NCI-H2196 treated with DMSO at 0.1 percent for 48 hours (cell line): ENCODE measurements at regions not wholly inside any gene's neighbourhood (a gene's known extent, or its start where the extent isn't known, plus 50 kb on each side); places are given as distances from the start of the nearest gene placed in this dataset.

Experiments
- DNase-seq: peaks from one replicate; lab custom pipeline; 2025; ENCODE audit not compliant: unreplicated experiment; lab: John Stamatoyannopoulos, UW

- DNase-seq, result no peak
Observed at GRCh38 chr9:20200581-20200980, 411.7 kb upstream of the SLC24A2 start.

GRCh38 chr9:20199111-20199510 is 410.3 kb upstream of the SLC24A2 start:
- DNase-seq, result no peak

DNA sequence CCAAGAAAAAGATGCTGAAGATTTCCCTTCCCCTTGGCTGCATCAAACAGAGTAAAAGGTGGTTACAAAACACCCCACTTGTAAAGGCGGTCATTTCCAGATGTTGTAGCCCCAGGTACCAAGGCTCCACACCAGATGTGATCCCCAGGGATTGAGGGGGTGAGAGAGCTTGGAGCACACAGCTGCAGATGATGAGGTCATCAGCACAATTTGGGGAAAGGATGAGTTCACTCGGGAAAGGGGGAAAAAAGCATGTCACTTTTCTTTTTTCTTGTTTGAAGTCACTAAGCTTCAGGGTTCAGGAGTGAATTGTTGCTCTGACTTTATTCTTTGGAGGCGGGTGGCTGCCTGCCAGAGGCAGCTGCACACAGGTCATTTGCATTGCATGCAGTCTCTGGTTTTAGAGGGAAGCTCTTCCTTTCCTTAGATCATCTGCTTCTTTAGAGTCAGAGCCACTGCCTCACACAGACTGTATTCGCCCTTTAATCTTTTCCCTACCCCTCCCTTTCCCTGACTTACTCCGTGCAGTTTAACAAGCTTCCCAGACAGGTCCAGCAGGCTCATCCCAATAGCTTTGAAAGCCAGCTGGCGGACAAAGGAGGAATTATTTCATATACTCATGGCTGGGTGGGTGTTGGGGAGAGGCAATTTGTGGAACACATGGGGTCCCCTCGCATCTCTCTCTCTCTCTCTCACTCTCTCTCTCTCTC is 409.3 kb upstream of the SLC24A2 start:
- DNase-seq, result no peak

DNA sequence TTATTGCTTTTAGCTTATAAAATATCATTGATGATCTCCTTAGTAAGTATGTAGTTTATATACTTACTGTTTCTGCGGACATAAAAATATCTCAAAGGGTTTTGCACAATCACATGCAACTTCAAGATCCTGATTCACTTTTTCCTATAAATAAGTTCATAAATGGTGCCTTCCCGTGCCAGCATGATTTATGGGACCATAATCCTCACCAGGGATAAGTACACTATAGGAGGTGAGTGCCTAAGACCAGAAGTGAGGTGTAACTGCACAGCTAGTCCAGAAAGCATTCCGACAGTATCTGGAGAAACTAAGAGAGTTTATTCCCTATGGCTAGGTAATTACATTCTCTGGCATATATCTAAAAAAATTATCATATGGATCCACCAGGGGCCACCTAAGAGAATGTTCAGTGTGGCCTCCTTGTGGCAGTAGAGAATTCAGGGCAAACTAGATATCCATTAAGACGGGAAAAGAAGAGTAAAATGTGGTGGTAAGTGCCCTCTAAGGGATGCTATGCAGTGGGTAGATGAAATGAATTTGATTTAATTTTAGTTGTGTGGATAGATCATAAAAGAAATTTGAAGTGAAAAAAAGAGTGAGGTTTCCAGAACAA is 402.5 kb upstream of the SLC24A2 start:
- DNase-seq, result no peak

DNA sequence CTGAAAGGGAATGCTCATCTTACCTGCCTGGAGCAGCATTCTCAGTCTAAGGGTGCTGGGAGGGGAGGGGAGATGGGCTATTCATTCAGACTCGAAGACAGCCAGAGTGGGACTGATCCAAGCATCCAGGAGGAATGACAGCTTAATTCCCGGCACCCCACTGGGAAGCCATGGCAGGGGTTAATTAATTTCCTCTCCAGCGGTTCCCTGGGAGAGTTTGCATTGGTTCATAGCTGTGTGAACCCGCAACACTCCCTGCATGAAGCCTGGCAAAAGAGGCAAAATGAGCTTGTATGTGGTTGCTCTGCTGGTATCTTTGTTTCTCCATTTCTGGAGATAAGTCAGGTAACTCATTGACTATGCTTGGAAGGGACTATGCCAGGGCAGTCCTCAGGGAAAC is 401.0 kb upstream of the SLC24A2 start:
- DNase-seq, result no peak

DNA sequence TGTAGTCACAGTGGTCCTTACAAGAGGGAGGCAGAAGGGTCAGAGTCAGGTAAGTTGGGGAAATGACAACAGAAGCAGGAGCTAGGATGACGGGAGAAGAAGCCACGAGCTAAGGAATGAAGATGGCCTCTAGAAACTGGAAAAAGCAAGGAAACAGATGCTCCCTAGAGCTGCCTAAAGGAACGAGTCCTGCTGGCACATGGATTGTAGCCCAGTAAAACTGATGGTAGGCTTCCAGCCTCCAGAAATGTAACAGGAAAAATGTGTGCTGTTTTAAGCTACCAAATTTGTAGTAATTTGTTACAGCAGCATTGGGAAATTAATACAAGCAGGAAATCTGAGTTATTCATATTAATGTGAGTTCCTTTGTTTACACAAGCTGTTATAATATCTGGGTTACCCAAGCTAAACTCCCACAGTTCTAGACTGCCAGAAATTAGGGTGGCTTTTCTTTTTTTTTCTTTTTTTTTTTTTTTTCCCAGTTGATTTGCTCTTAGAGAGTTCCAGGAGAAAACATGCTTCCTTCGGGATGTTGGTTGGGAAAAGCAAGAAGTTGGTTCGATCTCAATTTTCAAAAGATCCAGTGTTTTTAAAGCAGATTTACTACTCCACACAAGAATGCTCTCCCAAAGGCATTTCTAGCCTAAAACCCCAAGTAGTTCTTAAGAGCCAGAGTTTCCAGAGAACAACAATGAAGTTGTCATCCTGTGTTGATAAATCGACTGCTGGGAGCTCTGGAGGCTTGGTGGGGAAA is 400.0 kb upstream of the SLC24A2 start:
- no peak for DNase-seq

DNA sequence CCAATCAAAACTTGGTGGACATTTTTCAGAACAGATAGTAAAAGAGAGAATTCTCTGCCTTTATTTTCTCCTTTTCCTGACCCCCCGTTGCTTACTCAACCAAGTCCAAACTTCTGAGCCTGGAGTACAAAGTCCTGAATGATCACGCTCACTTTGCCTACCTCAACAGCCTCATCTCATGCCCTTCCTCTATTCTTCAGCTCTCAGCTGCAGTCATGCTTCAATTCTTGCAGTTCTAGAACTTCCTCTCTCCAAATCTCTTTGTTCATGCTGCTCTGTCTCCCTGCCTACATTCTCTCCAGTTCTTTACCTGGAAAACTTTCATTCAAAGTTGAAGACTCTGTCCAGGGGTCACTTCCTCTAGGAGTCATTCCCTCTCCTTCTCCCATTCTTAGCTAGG is 398.5 kb upstream of the SLC24A2 start:
- DNase-seq, result no peak

GRCh38 chr9:20186823-20187222 is 398.0 kb upstream of the SLC24A2 start:
- no peak for DNase-seq

DNA sequence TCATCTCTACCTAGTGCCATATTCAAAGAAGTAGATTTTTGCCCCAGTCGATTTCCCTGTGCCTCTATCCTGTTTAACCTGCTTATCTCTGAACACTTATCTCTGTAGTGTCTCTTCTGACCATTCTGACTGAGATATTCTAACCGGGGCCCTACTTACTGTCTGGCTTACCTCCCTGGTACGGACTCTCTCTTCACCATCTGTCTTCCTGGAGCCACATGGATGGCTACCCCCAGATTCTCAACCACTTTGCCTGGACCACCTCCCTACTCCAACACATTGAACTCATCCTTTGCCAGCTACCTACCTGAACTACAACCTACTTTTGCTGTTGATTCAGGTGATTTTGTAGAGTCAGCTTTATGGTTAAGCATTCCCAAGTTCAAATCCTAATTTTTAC is 397.4 kb upstream of the SLC24A2 start:
- DNase-seq, result no peak

DNA sequence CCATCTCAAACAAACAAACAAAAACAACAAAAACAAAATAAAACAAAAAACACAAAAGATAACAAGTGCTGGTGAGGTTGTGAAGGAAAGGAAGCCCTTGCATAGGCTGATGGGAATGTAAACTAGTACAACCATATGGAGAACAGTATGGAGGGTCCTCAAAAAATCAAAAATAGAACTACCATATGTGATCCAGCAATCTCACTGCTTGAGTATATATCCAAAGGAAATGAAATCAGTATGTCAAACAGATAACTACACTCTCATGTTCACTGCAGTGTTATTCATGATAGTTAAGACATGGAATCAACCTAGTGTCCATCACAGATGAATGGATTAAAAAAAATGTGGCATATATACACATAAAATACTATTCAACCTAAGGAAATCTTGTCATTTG is 395.7 kb upstream of the SLC24A2 start:
- no peak for DNase-seq

DNA sequence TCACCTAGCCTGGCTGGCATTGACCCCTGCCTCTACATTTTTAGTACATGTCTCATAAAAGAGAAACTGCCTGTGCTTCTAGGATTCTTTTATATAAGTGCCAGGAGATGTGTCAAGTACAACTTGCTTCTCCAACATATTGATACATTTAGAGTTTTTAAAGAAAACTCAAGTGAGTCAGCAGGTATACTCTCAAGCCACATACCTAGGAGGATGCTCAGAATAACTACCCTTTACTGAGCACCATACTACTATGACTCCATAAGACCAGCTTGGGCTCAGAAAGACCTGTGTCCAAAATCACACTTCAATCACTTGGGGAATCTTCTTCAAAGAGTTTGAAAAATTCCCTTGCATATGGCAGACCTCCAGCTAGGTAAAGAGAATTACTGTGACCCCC is 389.8 kb upstream of the SLC24A2 start:
- DNase-seq, result no peak

- DNase-seq, result no peak
Observed at GRCh38 chr9:20178197-20178596, 389.4 kb upstream of the SLC24A2 start.

DNA sequence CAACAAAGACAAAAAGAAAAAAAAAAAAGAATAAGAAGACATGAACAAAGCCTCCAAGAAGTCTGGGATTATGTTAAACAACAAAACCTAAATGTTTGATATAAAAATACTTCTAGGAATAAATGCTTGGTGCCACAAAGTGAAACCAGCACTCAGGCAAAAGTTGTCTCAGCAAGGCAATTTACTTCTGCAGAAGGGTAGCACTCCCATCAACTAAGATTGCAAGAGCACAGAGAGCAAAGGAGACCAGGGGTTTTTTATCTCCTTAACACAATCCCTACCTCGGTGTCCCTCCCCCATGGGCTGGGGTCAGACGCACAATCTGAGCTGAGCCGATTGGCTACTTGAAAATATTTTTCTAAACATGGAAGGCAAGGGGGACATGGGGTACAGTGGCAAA is 381.3 kb upstream of the SLC24A2 start:
- no peak for DNase-seq

GRCh38 chr9:20152151-20152725 is 363.4 kb upstream of the SLC24A2 start:
- no peak for DNase-seq

- DNase-seq, result no peak
Observed at GRCh38 chr9:20148416-20148815, 359.6 kb upstream of the SLC24A2 start.

- DNase-seq, result no peak
Observed at GRCh38 chr9:20144197-20144596, 355.4 kb upstream of the SLC24A2 start.

DNA sequence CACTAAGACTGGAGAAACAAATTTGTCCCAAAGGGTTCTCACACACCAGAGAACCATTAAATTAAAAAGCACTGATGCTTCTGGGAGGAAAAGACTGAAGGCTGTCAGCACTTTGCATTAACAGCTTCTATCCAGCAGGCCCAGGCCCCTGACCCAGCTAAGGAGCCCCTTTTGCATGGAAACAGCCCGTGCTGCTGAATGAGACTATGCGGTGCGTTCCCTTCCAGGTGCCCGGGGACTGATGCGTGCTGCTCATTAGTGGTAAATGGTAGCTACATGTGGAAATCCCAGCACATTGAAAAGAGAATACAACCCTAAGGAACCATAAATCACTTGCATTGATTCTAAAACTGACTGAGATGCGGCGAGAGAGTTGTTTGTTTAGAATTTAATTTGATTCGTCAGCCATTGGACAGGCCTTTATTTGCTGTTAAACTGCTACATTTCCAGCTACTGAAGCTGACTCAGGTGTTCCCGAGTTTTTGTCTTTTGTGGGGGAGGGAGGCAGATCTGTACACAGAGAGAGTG is 351.0 kb upstream of the SLC24A2 start:
- DNase-seq, result no peak

DNA sequence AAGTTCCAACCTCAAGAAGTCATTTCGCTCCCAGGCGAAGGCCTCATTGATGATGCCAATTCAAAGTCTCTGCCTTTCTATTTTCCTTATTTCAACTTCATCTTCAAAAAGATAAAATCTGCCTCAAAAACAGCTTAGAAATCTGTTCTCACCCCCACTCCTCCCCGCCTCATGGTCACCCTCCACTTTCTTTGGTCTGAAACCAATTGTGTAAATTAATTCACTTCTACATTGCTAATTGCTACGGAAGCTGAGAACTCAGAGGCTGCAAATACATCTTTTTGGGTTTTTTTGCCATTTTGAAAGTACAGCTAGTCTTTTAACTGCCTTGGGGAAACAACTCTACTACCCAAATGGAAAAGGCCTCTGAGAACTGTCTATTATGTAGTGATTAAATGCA is 350.0 kb upstream of the SLC24A2 start:
- DNase-seq, result no peak

DNA sequence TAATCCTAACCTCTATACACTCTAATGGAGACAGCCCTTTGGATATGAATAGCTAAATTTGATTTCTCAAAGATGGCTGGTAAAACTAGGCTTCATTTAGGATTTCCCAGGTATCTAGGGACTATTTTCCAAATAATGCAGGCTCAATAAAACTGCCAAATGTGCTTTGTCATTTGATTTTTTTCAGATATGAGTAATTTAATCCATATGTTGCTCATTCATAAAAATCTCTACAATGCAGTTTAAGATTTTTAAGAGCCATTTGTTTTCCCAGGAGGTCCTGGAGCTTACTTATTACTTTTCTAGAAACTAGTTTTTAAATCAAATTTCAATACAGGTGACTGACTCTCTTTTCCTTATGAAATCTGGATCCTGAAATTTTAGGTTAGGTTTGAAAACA is 349.3 kb upstream of the SLC24A2 start:
- no peak for DNase-seq

DNA sequence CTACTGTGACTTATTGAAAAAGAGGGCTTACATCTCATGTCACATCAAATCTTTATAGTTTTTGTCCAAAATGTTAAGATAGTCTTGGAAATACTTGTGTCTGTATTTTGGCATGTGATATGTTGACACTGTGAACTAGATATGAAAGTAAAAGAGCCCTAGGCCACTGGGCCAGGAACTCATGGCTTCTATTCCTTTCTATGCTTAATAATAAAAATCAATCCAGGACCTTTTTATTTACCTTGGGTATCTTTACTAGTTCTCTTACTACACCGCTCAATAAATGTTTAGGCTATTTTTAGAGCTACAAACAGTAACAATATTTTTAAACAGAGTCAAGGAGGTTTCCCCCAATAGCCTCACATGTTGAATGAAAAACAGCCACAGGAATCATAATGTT is 348.6 kb upstream of the SLC24A2 start:
- no peak for DNase-seq

DNA sequence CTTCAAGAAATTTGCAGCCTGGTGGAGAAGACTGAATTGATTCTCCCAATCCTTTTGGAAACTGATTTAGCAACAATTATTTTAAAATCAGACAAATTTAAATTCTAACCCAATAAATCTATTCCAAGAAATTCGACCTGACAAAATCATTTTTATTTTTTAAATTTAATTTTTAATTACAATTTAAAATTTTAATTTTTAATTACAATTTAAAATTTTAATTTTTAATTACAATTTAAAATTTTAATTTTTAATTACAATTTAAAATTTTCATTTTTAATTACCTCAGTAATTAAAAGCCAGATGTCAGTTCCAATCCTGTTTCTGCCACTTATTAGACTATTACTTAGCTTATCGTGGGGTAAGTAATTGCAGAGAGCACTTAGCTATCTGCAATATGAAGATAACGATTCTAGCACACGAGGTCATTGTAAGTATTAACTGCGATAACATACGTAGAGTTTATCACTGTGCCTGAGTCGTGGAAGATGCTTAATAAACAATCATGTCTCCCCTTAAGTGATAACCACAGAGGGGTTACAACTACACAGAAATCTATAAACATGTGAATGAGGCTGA is 346.4 kb upstream of the SLC24A2 start:
- no peak for DNase-seq
